SK-N-SH (cell line): ENCODE measurements at regions not wholly inside any gene's neighbourhood (a gene's known extent, or its start where the extent isn't known, plus 50 kb on each side); places are given as distances from the start of the nearest gene placed in this dataset.

Experiments
- CHD2 ChIP-seq: fragments of 150-350 bp; IDR thresholded peaks from 2 replicates; pipeline ENCODE4 v1.6.1; 2018; ENCODE audit warnings: low read length; ENCODE audit not compliant: partially characterized antibody
- EZH2phosphoT487 ChIP-seq: fragments of 200-600 bp; sonication (generic); IDR thresholded peaks from 2 replicates; pipeline ENCODE4 v1.6.1; 2017; ENCODE audit warnings: low read depth, mixed run types, mild to moderate bottlenecking, antibody characterized with exemption, moderate library complexity, borderline replicate concordance
- FOXJ3 ChIP-seq: sonication (generic); formaldehyde crosslinking; IDR thresholded peaks from 2 replicates; pipeline ENCODE4 v1.5.1; 2020; ENCODE audit warnings: mild to moderate bottlenecking, missing genetic modification reagents
- MAX ChIP-seq: IDR thresholded peaks from 2 replicates; pipeline ENCODE4 v1.4.0; 2012; ENCODE audit warnings: low read depth
- NFIC ChIP-seq: IDR thresholded peaks from 2 replicates; pipeline ENCODE4 v1.4.0; 2012; ENCODE audit warnings: borderline replicate concordance
- NRF1 ChIP-seq: IDR thresholded peaks from 2 replicates; pipeline ENCODE4 v1.6.1; 2012; ENCODE audit warnings: low read depth, mild to moderate bottlenecking, low read length
- RFX5 ChIP-seq: IDR thresholded peaks from 2 replicates; pipeline ENCODE4 v1.6.1; 2012; ENCODE audit warnings: mild to moderate bottlenecking, improper control_type of control experiment, low read length
- SIN3A ChIP-seq: IDR thresholded peaks from 2 replicates; pipeline ENCODE4 v1.6.1; 2012; ENCODE audit warnings: low read depth, mild to moderate bottlenecking, low read length, moderate library complexity, borderline replicate concordance
- SMC3 ChIP-seq: IDR thresholded peaks from 2 replicates; pipeline ENCODE4 v1.6.1; 2012; ENCODE audit warnings: low read depth, low read length, improper control_type of control experiment
- TAF1 ChIP-seq: IDR thresholded peaks from 2 replicates; pipeline ENCODE4 v1.6.1; 2012; ENCODE audit warnings: low read depth, mild to moderate bottlenecking, low read length, moderate library complexity, borderline replicate concordance
- TCF12 ChIP-seq: IDR thresholded peaks from 2 replicates; pipeline ENCODE4 v1.4.0; 2012
- USF1 ChIP-seq: IDR thresholded peaks from 2 replicates; pipeline ENCODE4 v1.4.0; 2012; ENCODE audit warnings: low read depth, borderline replicate concordance
- USF2 ChIP-seq: fragments of 150-350 bp; IDR thresholded peaks from 2 replicates; pipeline ENCODE4 v1.6.1; 2017; ENCODE audit warnings: antibody characterized with exemption, low read length, low read depth, borderline replicate concordance
- TF ChIP-seq, protein P1 (sequence below): fragments of 200-600 bp; sonication (generic); IDR thresholded peaks from 2 replicates; pipeline ENCODE4 v1.6.1; 2017; ENCODE audit warnings: antibody characterized with exemption, mild to moderate bottlenecking, moderate library complexity

- no peak for TF ChIP-seq SIN3A
- TF ChIP-seq, protein P1, sequence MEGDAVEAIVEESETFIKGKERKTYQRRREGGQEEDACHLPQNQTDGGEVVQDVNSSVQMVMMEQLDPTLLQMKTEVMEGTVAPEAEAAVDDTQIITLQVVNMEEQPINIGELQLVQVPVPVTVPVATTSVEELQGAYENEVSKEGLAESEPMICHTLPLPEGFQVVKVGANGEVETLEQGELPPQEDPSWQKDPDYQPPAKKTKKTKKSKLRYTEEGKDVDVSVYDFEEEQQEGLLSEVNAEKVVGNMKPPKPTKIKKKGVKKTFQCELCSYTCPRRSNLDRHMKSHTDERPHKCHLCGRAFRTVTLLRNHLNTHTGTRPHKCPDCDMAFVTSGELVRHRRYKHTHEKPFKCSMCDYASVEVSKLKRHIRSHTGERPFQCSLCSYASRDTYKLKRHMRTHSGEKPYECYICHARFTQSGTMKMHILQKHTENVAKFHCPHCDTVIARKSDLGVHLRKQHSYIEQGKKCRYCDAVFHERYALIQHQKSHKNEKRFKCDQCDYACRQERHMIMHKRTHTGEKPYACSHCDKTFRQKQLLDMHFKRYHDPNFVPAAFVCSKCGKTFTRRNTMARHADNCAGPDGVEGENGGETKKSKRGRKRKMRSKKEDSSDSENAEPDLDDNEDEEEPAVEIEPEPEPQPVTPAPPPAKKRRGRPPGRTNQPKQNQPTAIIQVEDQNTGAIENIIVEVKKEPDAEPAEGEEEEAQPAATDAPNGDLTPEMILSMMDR: no peak
- no peak for TF ChIP-seq USF1
- no peak for TF ChIP-seq USF2
- no peak for TF ChIP-seq EZH2phosphoT487
- 0 out of 2 replicates have a peak, but pooled peaks have one; percentile 17 for TF ChIP-seq NFIC
- no peak for TF ChIP-seq FOXJ3
- no peak; the same call in 1 of the 2 replicates for TF ChIP-seq TCF12
- TF ChIP-seq MAX: no peak
- TF ChIP-seq RFX5: no peak
- no peak for TF ChIP-seq CHD2
- TF ChIP-seq NRF1: no peak
- no peak for TF ChIP-seq TAF1
- TF ChIP-seq SMC3: no peak
These were observed 631.8 kb downstream of the TMTC2 start for GRCh38 chr12:83318386-83319098.
